BE2C (cell line): ENCODE measurements at regions not wholly inside any gene's neighbourhood (a gene's known extent, or its start where the extent isn't known, plus 50 kb on each side); places are given as distances from the start of the nearest gene placed in this dataset.

Experiments
- DNase-seq: peaks from one replicate; pipeline ENCODE4 v3.0.0-alpha.2; 2020
- H3K27me3 ChIP-seq: fragments of 250-450 bp; sonication (Bioruptor Pico); 2 replicates; pipeline ENCODE4 v1.5.1; 2020; ENCODE audit warnings: mild to moderate bottlenecking
- H3K36me3 ChIP-seq: fragments of 250-450 bp; sonication (Bioruptor Pico); 2 replicates; pipeline ENCODE4 v1.5.1; 2020; ENCODE audit warnings: mild to moderate bottlenecking
- H3K4me1 ChIP-seq: fragments of 250-450 bp; sonication (Bioruptor Pico); 2 replicates; pipeline ENCODE4 v1.5.1; 2020
- H3K4me3 ChIP-seq: 2 replicates; pipeline ENCODE4 v1.5.1; 2011; ENCODE audit warnings: low read depth, low read length
- H3K9me3 ChIP-seq: fragments of 250-450 bp; sonication (Bioruptor Pico); 2 replicates; pipeline ENCODE4 v1.5.1; 2020
- CTCF ChIP-seq: IDR thresholded peaks from 2 replicates; pipeline ENCODE4 v1.5.1; 2012; ENCODE audit warnings: mild to moderate bottlenecking, low read depth, low read length

DNA sequence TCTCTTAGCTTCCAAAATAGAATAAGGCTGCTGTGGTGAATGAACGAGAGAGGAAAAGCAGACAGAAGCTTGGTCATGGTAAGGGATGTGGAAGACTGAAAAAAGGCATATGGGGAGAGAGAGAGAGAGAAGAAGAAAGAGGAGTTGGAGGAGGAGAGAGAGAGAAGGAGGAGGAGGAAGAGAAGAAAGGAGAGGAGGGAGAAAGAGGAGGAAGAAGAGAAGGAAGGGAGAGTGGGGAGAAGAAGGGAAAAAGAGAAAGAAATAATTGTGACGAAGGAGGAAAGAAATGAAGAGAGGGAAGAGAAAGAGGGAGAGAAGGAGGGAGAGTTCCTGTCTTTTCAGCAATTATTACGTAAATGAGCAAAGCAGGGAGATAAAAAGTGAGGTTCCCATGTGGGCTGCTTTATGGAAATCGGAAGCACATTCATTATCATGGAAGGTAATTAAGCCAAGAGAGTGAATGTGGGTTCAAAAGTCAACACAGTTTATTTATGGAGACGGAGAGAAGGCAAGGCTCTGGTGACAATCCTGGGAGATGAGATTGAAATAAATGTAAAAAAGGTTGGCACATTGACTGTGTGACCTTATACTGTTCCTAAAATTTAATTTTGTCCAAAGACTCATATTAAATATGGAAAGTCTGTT is 611.2 kb downstream of the KIF4B start:
- no peak for DNase-seq
- Histone ChIP-seq H3K4me1 (no peaks in the 10 kb centered on the region), H3K4me3 (no peak overlapping the region), H3K9me3 (no peaks in the 10 kb centered on the region), H3K36me3 (no peaks in the 10 kb centered on the region), H3K27me3 (no peaks in the 10 kb centered on the region)
- TF ChIP-seq CTCF: no peak

- Histone ChIP-seq H3K27me3 (no peaks in the 10 kb centered on the region), H3K4me3 (no peak overlapping the region), H3K4me1 (no peaks in the 10 kb centered on the region), H3K36me3 (no peaks in the 10 kb centered on the region), H3K9me3 (no peaks in the 10 kb centered on the region)
- no peak for TF ChIP-seq CTCF
- DNase-seq: no peak
These were observed 611.8 kb downstream of the KIF4B start for GRCh38 chr5:155625315-155625714.

DNA sequence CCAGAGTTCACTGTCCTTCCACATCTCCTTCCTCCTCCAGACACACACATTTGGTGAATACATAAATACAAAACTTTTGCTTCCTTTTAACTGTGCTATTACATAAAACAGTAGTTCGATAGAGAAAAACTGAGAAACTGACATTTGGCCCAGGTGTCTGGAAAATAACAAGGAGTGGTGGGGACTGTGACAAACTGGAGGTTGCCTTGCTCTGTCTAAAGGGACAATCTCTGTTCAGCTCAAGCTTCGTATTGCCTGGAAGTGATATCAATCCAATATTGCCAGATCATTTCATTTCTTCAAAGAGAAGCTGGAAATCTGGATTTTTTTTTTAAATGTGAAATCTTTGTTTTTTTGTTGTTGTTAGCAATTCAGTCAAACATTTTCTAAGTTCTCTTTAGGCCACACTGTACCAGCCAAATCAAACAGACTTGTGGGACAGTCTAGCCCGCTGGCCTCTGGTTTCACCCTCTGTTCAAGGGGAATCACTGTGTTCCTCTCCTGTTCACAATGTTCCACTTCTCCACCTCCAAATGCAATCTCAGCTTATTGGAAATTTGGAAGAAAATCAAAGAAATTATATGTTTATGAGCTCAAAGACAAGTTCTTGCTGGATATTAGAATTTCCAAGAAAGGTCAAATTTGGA is 612.5 kb downstream of the KIF4B start:
- Histone ChIP-seq H3K4me1 (no peaks in the 10 kb centered on the region), H3K27me3 (no peaks in the 10 kb centered on the region), H3K36me3 (no peaks in the 10 kb centered on the region), H3K9me3 (no peaks in the 10 kb centered on the region), H3K4me3 (no peak overlapping the region)
- no peak for TF ChIP-seq CTCF
- DNase-seq: no peak

GRCh38 chr5:155626592-155626991 is 613.0 kb downstream of the KIF4B start:
- H3K4me1 ChIP-seq: no peaks in the 10 kb centered on the region
- H3K9me3 ChIP-seq: no peaks in the 10 kb centered on the region
- no peaks in the 10 kb centered on the region for H3K27me3 ChIP-seq
- TF ChIP-seq CTCF: no peak
- no peaks in the 10 kb centered on the region for H3K36me3 ChIP-seq
- no peak overlapping the region for H3K4me3 ChIP-seq
- DNase-seq: no peak

- Histone ChIP-seq H3K4me3 (no peak overlapping the region), H3K9me3 (no peaks in the 10 kb centered on the region), H3K36me3 (no peaks in the 10 kb centered on the region), H3K4me1 (no peaks in the 10 kb centered on the region), H3K27me3 (no peaks in the 10 kb centered on the region)
- no peak for DNase-seq
- TF ChIP-seq CTCF: no peak
These were observed 614.8 kb downstream of the KIF4B start for GRCh38 chr5:155628346-155628745.

DNA sequence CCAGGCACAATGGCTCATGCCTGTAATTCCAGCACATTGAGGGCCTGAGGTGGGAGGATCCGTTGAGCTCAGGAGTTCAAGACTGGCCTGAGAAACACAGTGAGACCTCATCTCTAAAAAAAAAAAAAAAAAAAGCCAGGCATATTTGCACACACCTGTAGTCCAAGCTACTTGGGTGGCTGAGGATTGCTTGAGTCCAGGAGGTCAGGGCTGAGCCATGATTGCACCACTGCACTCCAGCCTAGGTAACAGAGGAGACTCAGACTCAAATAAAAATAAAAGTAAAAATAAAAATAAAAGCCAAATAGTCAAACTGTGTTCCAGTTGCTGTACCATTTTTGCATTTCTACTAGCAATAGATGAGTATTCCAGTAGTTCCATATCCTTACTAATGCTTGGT is 616.0 kb downstream of the KIF4B start:
- no peaks in the 10 kb centered on the region for H3K27me3 ChIP-seq
- no peaks in the 10 kb centered on the region for H3K9me3 ChIP-seq
- TF ChIP-seq CTCF: no peak

More for the DNA sequence above, 616.0 kb downstream of the KIF4B start:
- Histone ChIP-seq H3K4me3 (no peak overlapping the region), H3K4me1 (no peaks in the 10 kb centered on the region), H3K36me3 (no peaks in the 10 kb centered on the region)
- DNase-seq: no peak
